ENCODE measurements at regions not wholly inside any gene's neighbourhood (a gene's known extent, or its start where the extent isn't known, plus 50 kb on each side); places are given as distances from the start of the nearest gene placed in this dataset.
"Not testable (repeated sequence)": the region's sequence is repeated elsewhere in the genome, so short reads cannot be mapped to it uniquely, and the experiment has no call there.

DNA sequence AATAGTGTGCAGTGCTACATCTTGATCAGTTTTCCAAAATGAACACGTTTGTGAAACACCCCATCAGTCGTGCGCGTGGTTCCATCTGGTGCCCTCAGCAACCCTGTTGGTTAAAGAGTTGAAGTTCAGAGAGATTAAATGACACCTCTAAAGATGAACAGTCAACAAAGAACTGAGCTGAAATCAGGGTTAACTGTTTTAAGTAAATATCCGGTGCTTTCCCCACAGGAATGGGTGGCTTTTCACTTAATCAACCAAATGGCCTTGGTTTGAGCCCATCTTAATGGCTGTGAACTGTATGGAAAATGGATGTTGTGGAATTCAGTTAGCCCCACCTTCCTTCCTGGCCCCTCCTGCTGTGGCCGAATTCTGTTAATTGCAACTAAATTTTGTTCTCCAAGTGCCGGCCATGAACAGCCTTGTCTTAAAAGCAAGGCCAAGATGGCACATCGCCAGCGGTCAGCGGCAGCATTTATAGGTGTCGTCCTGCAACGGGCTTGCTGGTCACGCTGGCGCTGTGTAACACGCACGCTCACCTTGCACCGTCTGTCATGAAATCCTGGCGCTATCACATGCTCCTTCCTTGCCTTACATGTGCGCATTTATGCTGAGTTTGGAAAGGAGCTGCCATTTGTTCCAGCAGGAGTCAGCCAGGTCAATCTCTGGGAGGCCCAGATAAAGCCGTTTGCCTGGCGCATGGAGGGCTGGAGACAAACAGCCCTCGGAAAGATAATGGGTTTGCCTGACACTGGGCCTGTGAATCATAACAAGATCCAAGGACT is 164.5 kb downstream of the ERMARD start:
- Histone ChIP-seq H2AFZ (peak overlapping the region; percentile 56; the same call in 1 of the 2 replicates), H3K9me2 (ENCODE audit: insufficient read depth) (no peaks in the 10 kb centered on the region), H3K79me2 (replicated peaks; ENCODE audit: insufficient read depth) (no peaks in the 10 kb centered on the region), H3K4me1 (ENCODE audit: insufficient read depth) (no peaks in the 10 kb centered on the region), H3K4me2 (no peak overlapping the region), H4K20me1 (replicated peaks; ENCODE audit: insufficient read depth) (no peaks in the 10 kb centered on the region), H3K27ac (ENCODE audit: low read depth) (no peak overlapping the region), H3K36me3 (ENCODE audit: insufficient read depth) (no peaks in the 10 kb centered on the region), H3K4me3 (no peak overlapping the region), H3K27me3 (ENCODE audit: insufficient read depth) (no peaks in the 10 kb centered on the region), H3F3A (replicated peaks; ENCODE audit: low read depth) (0 out of 2 replicates have a peak, but pooled peaks cover 5% of the 10 kb centered on the region)
- peaks cover 5% of the 10 kb centered on the region for H3K4me1 Mint-ChIP-seq
- peaks cover 8% of the 10 kb centered on the region for H3K27me3 Mint-ChIP-seq (ENCODE audit: insufficient read depth, low read depth, poor library complexity)
- ATAC-seq (no peak), DNase-seq (ENCODE audit: low spot score) (no peak)
- peaks cover 7% of the 10 kb centered on the region for H3K9me3 Mint-ChIP-seq
- TF ChIP-seq, protein P1, sequence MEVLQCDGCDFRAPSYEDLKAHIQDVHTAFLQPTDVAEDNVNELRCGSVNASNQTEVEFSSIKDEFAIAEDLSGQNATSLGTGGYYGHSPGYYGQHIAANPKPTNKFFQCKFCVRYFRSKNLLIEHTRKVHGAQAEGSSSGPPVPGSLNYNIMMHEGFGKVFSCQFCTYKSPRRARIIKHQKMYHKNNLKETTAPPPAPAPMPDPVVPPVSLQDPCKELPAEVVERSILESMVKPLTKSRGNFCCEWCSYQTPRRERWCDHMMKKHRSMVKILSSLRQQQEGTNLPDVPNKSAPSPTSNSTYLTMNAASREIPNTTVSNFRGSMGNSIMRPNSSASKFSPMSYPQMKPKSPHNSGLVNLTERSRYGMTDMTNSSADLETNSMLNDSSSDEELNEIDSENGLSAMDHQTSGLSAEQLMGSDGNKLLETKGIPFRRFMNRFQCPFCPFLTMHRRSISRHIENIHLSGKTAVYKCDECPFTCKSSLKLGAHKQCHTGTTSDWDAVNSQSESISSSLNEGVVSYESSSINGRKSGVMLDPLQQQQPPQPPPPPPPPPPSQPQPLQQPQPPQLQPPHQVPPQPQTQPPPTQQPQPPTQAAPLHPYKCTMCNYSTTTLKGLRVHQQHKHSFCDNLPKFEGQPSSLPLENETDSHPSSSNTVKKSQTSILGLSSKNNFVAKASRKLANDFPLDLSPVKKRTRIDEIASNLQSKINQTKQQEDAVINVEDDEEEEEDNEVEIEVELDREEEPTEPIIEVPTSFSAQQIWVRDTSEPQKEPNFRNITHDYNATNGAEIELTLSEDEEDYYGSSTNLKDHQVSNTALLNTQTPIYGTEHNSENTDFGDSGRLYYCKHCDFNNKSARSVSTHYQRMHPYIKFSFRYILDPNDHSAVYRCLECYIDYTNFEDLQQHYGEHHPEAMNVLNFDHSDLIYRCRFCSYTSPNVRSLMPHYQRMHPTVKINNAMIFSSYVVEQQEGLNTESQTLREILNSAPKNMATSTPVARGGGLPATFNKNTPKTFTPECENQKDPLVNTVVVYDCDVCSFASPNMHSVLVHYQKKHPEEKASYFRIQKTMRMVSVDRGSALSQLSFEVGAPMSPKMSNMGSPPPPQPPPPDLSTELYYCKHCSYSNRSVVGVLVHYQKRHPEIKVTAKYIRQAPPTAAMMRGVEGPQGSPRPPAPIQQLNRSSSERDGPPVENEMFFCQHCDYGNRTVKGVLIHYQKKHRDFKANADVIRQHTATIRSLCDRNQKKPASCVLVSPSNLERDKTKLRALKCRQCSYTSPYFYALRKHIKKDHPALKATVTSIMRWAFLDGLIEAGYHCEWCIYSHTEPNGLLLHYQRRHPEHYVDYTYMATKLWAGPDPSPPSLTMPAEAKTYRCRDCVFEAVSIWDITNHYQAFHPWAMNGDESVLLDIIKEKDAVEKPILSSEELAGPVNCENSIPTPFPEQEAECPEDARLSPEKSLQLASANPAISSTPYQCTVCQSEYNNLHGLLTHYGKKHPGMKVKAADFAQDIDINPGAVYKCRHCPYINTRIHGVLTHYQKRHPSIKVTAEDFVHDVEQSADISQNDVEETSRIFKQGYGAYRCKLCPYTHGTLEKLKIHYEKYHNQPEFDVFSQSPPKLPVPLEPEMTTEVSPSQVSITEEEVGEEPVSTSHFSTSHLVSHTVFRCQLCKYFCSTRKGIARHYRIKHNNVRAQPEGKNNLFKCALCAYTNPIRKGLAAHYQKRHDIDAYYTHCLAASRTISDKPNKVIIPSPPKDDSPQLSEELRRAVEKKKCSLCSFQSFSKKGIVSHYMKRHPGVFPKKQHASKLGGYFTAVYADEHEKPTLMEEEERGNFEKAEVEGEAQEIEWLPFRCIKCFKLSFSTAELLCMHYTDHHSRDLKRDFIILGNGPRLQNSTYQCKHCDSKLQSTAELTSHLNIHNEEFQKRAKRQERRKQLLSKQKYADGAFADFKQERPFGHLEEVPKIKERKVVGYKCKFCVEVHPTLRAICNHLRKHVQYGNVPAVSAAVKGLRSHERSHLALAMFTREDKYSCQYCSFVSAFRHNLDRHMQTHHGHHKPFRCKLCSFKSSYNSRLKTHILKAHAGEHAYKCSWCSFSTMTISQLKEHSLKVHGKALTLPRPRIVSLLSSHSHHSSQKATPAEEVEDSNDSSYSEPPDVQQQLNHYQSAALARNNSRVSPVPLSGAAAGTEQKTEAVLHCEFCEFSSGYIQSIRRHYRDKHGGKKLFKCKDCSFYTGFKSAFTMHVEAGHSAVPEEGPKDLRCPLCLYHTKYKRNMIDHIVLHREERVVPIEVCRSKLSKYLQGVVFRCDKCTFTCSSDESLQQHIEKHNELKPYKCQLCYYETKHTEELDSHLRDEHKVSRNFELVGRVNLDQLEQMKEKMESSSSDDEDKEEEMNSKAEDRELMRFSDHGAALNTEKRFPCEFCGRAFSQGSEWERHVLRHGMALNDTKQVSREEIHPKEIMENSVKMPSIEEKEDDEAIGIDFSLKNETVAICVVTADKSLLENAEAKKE (CRISPR knock-in tag; IDR thresholded peaks at IDR 0.05): no peak
- TF ChIP-seq, protein P2, sequence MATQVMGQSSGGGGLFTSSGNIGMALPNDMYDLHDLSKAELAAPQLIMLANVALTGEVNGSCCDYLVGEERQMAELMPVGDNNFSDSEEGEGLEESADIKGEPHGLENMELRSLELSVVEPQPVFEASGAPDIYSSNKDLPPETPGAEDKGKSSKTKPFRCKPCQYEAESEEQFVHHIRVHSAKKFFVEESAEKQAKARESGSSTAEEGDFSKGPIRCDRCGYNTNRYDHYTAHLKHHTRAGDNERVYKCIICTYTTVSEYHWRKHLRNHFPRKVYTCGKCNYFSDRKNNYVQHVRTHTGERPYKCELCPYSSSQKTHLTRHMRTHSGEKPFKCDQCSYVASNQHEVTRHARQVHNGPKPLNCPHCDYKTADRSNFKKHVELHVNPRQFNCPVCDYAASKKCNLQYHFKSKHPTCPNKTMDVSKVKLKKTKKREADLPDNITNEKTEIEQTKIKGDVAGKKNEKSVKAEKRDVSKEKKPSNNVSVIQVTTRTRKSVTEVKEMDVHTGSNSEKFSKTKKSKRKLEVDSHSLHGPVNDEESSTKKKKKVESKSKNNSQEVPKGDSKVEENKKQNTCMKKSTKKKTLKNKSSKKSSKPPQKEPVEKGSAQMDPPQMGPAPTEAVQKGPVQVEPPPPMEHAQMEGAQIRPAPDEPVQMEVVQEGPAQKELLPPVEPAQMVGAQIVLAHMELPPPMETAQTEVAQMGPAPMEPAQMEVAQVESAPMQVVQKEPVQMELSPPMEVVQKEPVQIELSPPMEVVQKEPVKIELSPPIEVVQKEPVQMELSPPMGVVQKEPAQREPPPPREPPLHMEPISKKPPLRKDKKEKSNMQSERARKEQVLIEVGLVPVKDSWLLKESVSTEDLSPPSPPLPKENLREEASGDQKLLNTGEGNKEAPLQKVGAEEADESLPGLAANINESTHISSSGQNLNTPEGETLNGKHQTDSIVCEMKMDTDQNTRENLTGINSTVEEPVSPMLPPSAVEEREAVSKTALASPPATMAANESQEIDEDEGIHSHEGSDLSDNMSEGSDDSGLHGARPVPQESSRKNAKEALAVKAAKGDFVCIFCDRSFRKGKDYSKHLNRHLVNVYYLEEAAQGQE (IDR thresholded peaks at IDR 0.05; ENCODE audit: unreplicated experiment): no peak
- TF ChIP-seq, protein P3, sequence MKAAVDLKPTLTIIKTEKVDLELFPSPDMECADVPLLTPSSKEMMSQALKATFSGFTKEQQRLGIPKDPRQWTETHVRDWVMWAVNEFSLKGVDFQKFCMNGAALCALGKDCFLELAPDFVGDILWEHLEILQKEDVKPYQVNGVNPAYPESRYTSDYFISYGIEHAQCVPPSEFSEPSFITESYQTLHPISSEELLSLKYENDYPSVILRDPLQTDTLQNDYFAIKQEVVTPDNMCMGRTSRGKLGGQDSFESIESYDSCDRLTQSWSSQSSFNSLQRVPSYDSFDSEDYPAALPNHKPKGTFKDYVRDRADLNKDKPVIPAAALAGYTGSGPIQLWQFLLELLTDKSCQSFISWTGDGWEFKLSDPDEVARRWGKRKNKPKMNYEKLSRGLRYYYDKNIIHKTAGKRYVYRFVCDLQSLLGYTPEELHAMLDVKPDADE (IDR thresholded peaks at IDR 0.05): no peak
- no peak overlapping the region for H3K27ac Mint-ChIP-seq
- H3K36me3 Mint-ChIP-seq (ENCODE audit: low read depth): peaks cover 5% of the 10 kb centered on the region; the same call in 1 of the 3 replicates
- no peak overlapping the region for H3K4me3 Mint-ChIP-seq

DNA sequence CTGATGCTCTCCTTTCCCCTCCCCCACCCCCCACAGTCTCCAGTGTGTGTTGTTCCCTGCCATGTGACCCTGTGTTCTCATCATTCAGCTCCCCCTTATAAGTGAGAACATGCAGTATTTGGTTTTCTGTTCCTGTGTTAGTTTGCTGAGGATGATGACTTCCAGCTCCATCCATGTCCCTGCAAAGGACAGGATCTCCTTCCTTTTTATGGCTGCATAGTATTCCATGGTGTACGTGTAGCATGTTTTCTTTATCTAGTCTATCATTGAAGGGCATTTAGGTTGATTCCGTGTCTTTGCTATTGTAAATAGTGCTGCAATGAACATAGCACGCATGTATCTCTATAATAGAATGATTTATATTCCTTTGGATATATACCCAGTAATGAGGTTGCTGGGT is 162.3 kb downstream of the ERMARD start:
- DNase-seq (ENCODE audit: low spot score); H3K27me3 ChIP-seq (ENCODE audit: insufficient read depth); H3K4me1 Mint-ChIP-seq; H3F3A ChIP-seq (replicated peaks; ENCODE audit: low read depth); H3K36me3 Mint-ChIP-seq (ENCODE audit: low read depth); H3K4me1 ChIP-seq (ENCODE audit: insufficient read depth); H3K27ac ChIP-seq (ENCODE audit: low read depth); H3K27me3 Mint-ChIP-seq (ENCODE audit: insufficient read depth, low read depth, poor library complexity); H4K20me1 ChIP-seq (replicated peaks; ENCODE audit: insufficient read depth); H3K36me3 ChIP-seq (ENCODE audit: insufficient read depth); H3K27ac Mint-ChIP-seq; H2AFZ ChIP-seq; H3K4me3 Mint-ChIP-seq; H3K9me2 ChIP-seq (ENCODE audit: insufficient read depth); ATAC-seq; H3K79me2 ChIP-seq (replicated peaks; ENCODE audit: insufficient read depth); H3K9me3 Mint-ChIP-seq; H3K4me3 ChIP-seq; H3K4me2 ChIP-seq: not testable (repeated sequence)

Data from GM23338 (cell line).